Neural cell (in vitro differentiated cells): ENCODE measurements at regions not wholly inside any gene's neighbourhood (a gene's known extent, or its start where the extent isn't known, plus 50 kb on each side); places are given as distances from the start of the nearest gene placed in this dataset.

Experiments used
- H2AFZ ChIP-seq: fragments of 200-600, 300-800 bp; sonication (generic), shearing (Covaris generic); 2 replicates; pipeline ENCODE4 v1.6.0; 2014; ENCODE audit warnings: low read depth, mild to moderate bottlenecking, antibody characterized with exemption, low read length, moderate library complexity
- H3F3A ChIP-seq: fragments of 200-600 bp; shearing (Covaris generic); 2 replicates; pipeline ENCODE4 v1.6.1; 2016; ENCODE audit warnings: mild to moderate bottlenecking, moderate library complexity, mixed read lengths, antibody characterized with exemption, low read length; ENCODE audit not compliant: insufficient read depth, poor library complexity, severe bottlenecking
- H3K27ac ChIP-seq: fragments of 200-600, 300-800 bp; sonication (generic), shearing (Covaris generic); 2 replicates; pipeline ENCODE4 v1.5.1; 2014; ENCODE audit warnings: mild to moderate bottlenecking, low read length, moderate library complexity
- H3K27me3 ChIP-seq: fragments of 300-800, 200-600 bp; sonication (generic), shearing (Covaris generic); 2 replicates; pipeline ENCODE4 v1.6.0; 2014; ENCODE audit warnings: mild to moderate bottlenecking, low read depth, low read length, moderate library complexity; ENCODE audit not compliant: insufficient read depth
- H3K36me3 ChIP-seq: fragments of 300-800, 200-600 bp; sonication (generic), shearing (Covaris generic); 2 replicates; pipeline ENCODE4 v1.5.1; 2014; ENCODE audit warnings: mild to moderate bottlenecking, antibody characterized with exemption, low read length, moderate library complexity; ENCODE audit not compliant: insufficient read depth
- H3K4me2 ChIP-seq: fragments of 300-800, 200-600 bp; sonication (generic), shearing (Covaris generic); 2 replicates; pipeline ENCODE4 v1.6.0; 2014; ENCODE audit warnings: mild to moderate bottlenecking, low read length
- H3K4me3 ChIP-seq: fragments of 300-800, 200-600 bp; sonication (generic), shearing (Covaris generic); 2 replicates; pipeline ENCODE4 v1.5.1; 2014; ENCODE audit warnings: mild to moderate bottlenecking, low read length, moderate library complexity
- H3K79me2 ChIP-seq: fragments of 200-600 bp; shearing (Covaris generic); replicated peaks from 2 replicates; pipeline ENCODE4 v1.6.0; 2014; ENCODE audit warnings: mild to moderate bottlenecking, low read length, moderate library complexity; ENCODE audit not compliant: insufficient read depth
- H3K9ac ChIP-seq: fragments of 300-800, 200-600 bp; sonication (generic), shearing (Covaris generic); 2 replicates; pipeline ENCODE4 v1.6.1; 2016; ENCODE audit warnings: mild to moderate bottlenecking, low read length, mixed read lengths
- H3K9me2 ChIP-seq: fragments of 200-600 bp; shearing (Covaris generic); 2 replicates; pipeline ENCODE4 v1.6.1; 2016; ENCODE audit warnings: mild to moderate bottlenecking, low read length, mixed read lengths; ENCODE audit not compliant: insufficient read depth
- H3K9me3 ChIP-seq: fragments of 200-600, 300-800 bp; sonication (generic), shearing (Covaris generic); 2 replicates; pipeline ENCODE4 v1.6.1; 2016; ENCODE audit warnings: mild to moderate bottlenecking, mixed run types, low read length, moderate library complexity, mixed read lengths
- H4K20me1 ChIP-seq: fragments of 200-600 bp; shearing (Covaris generic); 2 replicates; pipeline ENCODE4 v1.6.1; 2016; ENCODE audit warnings: mild to moderate bottlenecking, mixed run types; ENCODE audit not compliant: insufficient read depth
- EP300 ChIP-seq: fragments of 450-650 bp; conservative IDR thresholded peaks from 2 replicates; pipeline ENCODE4 v1.6.1; 2014; ENCODE audit warnings: antibody characterized with exemption, mild to moderate bottlenecking, moderate library complexity; ENCODE audit not compliant: poor library complexity, severe bottlenecking
- EZH2 ChIP-seq: fragments of 200-600, 300-800 bp; shearing (Covaris generic), sonication (generic); IDR thresholded peaks from 2 replicates; pipeline ENCODE4 v1.6.1; 2014; ENCODE audit warnings: antibody characterized with exemption, low read length, borderline replicate concordance, mild to moderate bottlenecking; ENCODE audit not compliant: insufficient read depth, poor library complexity, severe bottlenecking
- MXI1 ChIP-seq: fragments of 450-650 bp; conservative IDR thresholded peaks from 2 replicates; pipeline ENCODE4 v1.6.1; 2014; ENCODE audit warnings: antibody characterized with exemption, mild to moderate bottlenecking; ENCODE audit not compliant: poor library complexity, severe bottlenecking
- POLR2AphosphoS5 ChIP-seq: IDR thresholded peaks from 2 replicates; pipeline ENCODE4 v1.6.1; 2012
- RAD21 ChIP-seq: fragments of 450-650 bp; conservative IDR thresholded peaks from 2 replicates; pipeline ENCODE4 v1.6.1; 2014; ENCODE audit warnings: antibody characterized with exemption, mild to moderate bottlenecking, moderate library complexity
- SMC3 ChIP-seq: fragments of 450-650 bp; conservative IDR thresholded peaks from 2 replicates; pipeline ENCODE4 v1.6.1; 2014; ENCODE audit warnings: antibody characterized with exemption, mild to moderate bottlenecking, moderate library complexity; ENCODE audit not compliant: poor library complexity
- TAF1 ChIP-seq: IDR thresholded peaks from 2 replicates; pipeline ENCODE4 v1.6.1; 2012; ENCODE audit warnings: low read depth
- TF ChIP-seq, protein P1 (sequence below): IDR thresholded peaks from 2 replicates; pipeline ENCODE4 v1.6.1; 2012; ENCODE audit warnings: borderline replicate concordance
- TF ChIP-seq, protein P2 (sequence below): fragments of 450-650 bp; IDR thresholded peaks from 2 replicates; pipeline ENCODE4 v1.5.1; 2014; ENCODE audit warnings: antibody characterized with exemption, mild to moderate bottlenecking, moderate library complexity; ENCODE audit not compliant: poor library complexity, severe bottlenecking

DNA sequence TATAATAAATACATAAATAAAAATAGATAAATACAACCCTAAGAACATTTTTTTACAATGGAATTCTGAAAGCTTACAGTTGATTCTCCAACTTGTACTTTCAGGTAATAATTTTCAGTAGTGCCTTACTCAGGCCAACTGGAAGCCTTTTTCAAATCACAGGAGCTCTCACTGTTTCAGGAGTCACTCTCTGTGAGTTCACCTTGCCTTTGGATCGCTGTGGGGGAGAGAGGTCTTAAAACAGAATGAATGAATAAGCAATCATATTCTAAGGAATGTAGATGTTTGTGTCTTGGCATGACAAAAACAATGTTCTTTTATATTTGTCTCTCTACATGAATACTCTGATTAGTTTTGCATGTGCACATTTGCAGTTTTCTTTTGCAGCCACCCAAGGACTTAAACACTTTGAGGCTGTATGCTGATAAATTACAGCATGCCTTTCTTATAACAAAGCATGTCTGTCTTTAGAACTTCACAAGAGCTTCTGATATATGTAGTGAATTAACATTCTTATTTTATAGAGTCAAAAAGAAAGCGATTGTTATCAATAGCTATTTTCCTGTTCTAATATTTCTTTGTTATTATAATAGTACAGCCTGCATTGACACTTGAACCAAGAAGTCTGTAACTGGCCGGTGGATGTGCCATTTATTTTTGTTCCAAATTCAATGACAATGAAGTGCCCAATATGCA lies 1111.5 kb upstream of the ATXN8OS start:
- H3K27me3 ChIP-seq = no peaks in the 10 kb centered on the region
- no peaks in the 10 kb centered on the region for H3K79me2 ChIP-seq
- H2AFZ ChIP-seq = no peak overlapping the region
- H3K9ac ChIP-seq = no peak overlapping the region
- no peaks in the 10 kb centered on the region for H4K20me1 ChIP-seq
- no peaks in the 10 kb centered on the region for H3F3A ChIP-seq
- no peak overlapping the region for H3K27ac ChIP-seq
- no peaks in the 10 kb centered on the region for H3K36me3 ChIP-seq
- no peak overlapping the region for H3K4me2 ChIP-seq
- H3K4me3 ChIP-seq = no peak overlapping the region
- TF ChIP-seq SMC3 = no peak
- TF ChIP-seq TAF1 = no peak
- no peak for TF ChIP-seq MXI1
- no peak for TF ChIP-seq POLR2AphosphoS5
- TF ChIP-seq RAD21 = no peak
- no peak for TF ChIP-seq EZH2
- no peaks in the 10 kb centered on the region for H3K9me3 ChIP-seq
- no peaks in the 10 kb centered on the region for H3K9me2 ChIP-seq

DNA sequence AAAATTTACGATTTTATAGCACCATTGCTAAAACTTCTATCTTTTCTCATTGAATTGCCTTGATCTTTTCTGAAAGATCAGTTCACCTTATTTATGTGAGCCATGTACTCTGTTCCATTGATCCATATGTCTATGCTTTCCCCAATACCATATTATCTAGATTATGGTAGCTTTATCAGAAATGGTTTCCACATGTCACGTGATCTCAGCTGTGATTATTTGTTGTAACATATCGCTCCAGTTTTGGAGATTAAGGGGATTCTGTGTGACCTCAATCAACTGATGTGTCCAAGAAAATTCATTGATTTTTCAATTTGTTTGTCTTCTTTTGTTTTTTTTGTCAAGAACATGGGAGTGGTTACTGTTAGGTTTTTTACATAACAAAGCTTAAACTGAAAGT lies 1114.5 kb upstream of the ATXN8OS start:
- Histone ChIP-seq H3F3A (no peaks in the 10 kb centered on the region), H3K9me3 (no peaks in the 10 kb centered on the region), H3K79me2 (no peaks in the 10 kb centered on the region), H3K4me2 (no peak overlapping the region), H3K36me3 (no peaks in the 10 kb centered on the region), H4K20me1 (no peaks in the 10 kb centered on the region), H3K4me3 (no peak overlapping the region), H3K9me2 (no peaks in the 10 kb centered on the region), H3K9ac (no peak overlapping the region), H2AFZ (no peak overlapping the region), H3K27me3 (no peaks in the 10 kb centered on the region), H3K27ac (no peak overlapping the region)
- TF ChIP-seq EZH2 = no peak
- TF ChIP-seq POLR2AphosphoS5 = no peak
- TF ChIP-seq, protein P1, sequence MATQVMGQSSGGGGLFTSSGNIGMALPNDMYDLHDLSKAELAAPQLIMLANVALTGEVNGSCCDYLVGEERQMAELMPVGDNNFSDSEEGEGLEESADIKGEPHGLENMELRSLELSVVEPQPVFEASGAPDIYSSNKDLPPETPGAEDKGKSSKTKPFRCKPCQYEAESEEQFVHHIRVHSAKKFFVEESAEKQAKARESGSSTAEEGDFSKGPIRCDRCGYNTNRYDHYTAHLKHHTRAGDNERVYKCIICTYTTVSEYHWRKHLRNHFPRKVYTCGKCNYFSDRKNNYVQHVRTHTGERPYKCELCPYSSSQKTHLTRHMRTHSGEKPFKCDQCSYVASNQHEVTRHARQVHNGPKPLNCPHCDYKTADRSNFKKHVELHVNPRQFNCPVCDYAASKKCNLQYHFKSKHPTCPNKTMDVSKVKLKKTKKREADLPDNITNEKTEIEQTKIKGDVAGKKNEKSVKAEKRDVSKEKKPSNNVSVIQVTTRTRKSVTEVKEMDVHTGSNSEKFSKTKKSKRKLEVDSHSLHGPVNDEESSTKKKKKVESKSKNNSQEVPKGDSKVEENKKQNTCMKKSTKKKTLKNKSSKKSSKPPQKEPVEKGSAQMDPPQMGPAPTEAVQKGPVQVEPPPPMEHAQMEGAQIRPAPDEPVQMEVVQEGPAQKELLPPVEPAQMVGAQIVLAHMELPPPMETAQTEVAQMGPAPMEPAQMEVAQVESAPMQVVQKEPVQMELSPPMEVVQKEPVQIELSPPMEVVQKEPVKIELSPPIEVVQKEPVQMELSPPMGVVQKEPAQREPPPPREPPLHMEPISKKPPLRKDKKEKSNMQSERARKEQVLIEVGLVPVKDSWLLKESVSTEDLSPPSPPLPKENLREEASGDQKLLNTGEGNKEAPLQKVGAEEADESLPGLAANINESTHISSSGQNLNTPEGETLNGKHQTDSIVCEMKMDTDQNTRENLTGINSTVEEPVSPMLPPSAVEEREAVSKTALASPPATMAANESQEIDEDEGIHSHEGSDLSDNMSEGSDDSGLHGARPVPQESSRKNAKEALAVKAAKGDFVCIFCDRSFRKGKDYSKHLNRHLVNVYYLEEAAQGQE = no peak
- TF ChIP-seq TAF1 = no peak
- TF ChIP-seq EP300 = no peak
- TF ChIP-seq MXI1 = no peak
- TF ChIP-seq SMC3 = no peak
- TF ChIP-seq, protein P2, sequence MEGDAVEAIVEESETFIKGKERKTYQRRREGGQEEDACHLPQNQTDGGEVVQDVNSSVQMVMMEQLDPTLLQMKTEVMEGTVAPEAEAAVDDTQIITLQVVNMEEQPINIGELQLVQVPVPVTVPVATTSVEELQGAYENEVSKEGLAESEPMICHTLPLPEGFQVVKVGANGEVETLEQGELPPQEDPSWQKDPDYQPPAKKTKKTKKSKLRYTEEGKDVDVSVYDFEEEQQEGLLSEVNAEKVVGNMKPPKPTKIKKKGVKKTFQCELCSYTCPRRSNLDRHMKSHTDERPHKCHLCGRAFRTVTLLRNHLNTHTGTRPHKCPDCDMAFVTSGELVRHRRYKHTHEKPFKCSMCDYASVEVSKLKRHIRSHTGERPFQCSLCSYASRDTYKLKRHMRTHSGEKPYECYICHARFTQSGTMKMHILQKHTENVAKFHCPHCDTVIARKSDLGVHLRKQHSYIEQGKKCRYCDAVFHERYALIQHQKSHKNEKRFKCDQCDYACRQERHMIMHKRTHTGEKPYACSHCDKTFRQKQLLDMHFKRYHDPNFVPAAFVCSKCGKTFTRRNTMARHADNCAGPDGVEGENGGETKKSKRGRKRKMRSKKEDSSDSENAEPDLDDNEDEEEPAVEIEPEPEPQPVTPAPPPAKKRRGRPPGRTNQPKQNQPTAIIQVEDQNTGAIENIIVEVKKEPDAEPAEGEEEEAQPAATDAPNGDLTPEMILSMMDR = no peak
- TF ChIP-seq RAD21 = no peak
